Renal cortical epithelial cell (primary cell): ENCODE measurements at regions not wholly inside any gene's neighbourhood (a gene's known extent, or its start where the extent isn't known, plus 50 kb on each side); places are given as distances from the start of the nearest gene placed in this dataset.

Experiments used
- DNase-seq: peaks from one replicate; pipeline ENCODE4 v3.0.0-alpha.2; 2011; ENCODE audit warnings: low read depth

DNA sequence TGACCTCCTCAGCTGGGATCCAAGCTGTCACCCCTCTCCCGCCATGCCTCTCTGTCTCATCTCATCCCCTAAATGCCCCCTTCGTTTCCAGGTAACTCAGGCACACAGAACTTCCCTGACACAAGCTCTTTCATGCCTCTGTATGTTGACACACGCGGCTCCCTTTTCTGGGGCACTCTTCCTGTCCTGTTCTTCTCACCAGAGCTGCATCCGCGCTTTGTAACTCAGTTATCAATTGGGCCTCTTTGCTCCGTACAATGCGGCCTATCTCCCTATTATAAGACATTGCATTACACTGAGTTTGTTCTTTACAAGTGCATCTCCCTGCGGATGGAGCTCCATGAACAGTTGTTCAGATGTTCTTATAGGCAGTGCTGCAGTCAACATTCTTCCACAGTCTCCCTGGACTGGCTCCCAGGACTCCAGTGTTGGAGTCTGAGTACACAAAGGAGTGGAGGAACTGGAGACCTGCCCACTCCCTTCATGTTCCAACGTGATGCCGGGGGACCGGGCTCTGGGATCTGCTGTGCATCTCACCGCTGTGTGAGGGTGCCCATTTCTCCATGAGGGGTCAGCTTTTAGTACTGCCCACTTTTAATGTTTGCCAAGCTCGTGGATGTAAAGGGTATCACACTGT, 56.9 kb upstream of the TNS3 start:
- no peak for DNase-seq

- no peak for DNase-seq
Measured at GRCh38 chr7:47636433-47637175, 54.7 kb upstream of the TNS3 start.

- no peak for DNase-seq
Measured at GRCh38 chr7:47636081-47636432, 54.1 kb upstream of the TNS3 start.

GRCh38 chr7:47635091-47636080, 53.5 kb upstream of the TNS3 start:
- DNase-seq, result peak; percentile 45

- no peak for DNase-seq
Measured at GRCh38 chr7:47634273-47634672, 52.4 kb upstream of the TNS3 start.

DNA sequence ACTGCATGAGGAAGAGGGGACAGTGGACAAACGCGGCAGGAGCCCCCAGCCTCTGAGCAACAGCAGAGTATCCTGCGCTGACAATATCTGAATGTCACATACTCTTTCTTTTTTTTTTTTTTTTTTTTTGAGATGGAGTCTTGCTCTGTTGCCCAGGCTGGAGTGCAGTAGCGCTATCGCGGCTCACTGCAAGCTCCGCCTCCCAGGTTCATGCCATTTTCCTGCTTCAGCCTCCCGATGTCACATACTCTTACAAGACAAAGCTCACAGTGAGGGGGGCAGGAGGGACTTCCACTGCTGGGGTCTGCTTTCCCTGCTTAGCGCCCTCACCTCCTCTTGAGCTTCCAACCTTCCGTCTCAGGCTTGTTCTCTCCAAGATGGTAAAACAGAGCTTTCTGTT, 51.2 kb upstream of the TNS3 start:
- DNase-seq, result no peak
